HCT116 (cell line): ENCODE measurements at regions not wholly inside any gene's neighbourhood (a gene's known extent, or its start where the extent isn't known, plus 50 kb on each side); places are given as distances from the start of the nearest gene placed in this dataset.

Source experiments
- ATAC-seq: fragments of 200-7000 bp; cut with Tn5 transposase; 2 replicates; pipeline ENCODE4 v1.9.1; 2020; ENCODE audit warnings: mild to moderate bottlenecking, moderate library complexity
- BruUV-seq: library from RNA; stranded (reverse); fragments of 400-500 nt; replicated peaks from 2 replicates; lab custom pipeline; 2021; lab: Mats Ljungman, UMichigan
- CTCF ChIA-PET: fragments of 300-600 bp; sonication (Branson Sonifier 250); formaldehyde crosslinking; loops from one replicate; lab custom pipeline; 2021; ENCODE audit warnings: antibody characterized with exemption; lab: Charles Lee
- POLR2A ChIA-PET: fragments of 300-600, 350-600 bp; sonication (Branson Sonifier 250); formaldehyde crosslinking; loops from one replicate; lab custom pipeline; 2021; ENCODE audit warnings: antibody characterized with exemption; lab: Charles Lee
- RAD21 ChIA-PET, 2 experiments: fragments of 300-600 bp; sonication (Branson Sonifier 250); formaldehyde crosslinking; loops; one replicate each; lab custom pipeline; 2023; ENCODE audit warnings: low total read pairs in 2 of 2; ENCODE audit not compliant: uncharacterized antibody in 2 of 2, unreplicated experiment in 2 of 2, low non-redundant PET in 1 of 2; lab: Charles Lee
- DNase-seq: peaks from one replicate; pipeline ENCODE4 v3.0.0-alpha.2; 2010; ENCODE audit warnings: low read depth, low spot score
- H2AFZ ChIP-seq: fragments of 200-600 bp; shearing (Covaris generic), sonication (generic); 2 replicates; pipeline ENCODE4 v1.6.1; 2017; ENCODE audit warnings: low read depth, mixed run types, mixed read lengths, antibody characterized with exemption, low read length; ENCODE audit not compliant: poor library complexity, severe bottlenecking
- H3K27ac ChIP-seq: 2 replicates; pipeline ENCODE4 v1.5.1; 2012; ENCODE audit warnings: low read depth, low read length
- H3K27me3 ChIP-seq: fragments of 200-600 bp; sonication (generic); 2 replicates; pipeline ENCODE4 v1.6.1; 2016; ENCODE audit warnings: mixed run types, low read length, mixed read lengths; ENCODE audit not compliant: insufficient read depth
- H3K36me3 ChIP-seq, 2 experiments: fragments of 200-500 bp in 1 of 2; fragments of 200-600 bp in 1 of 2; sonication (Bioruptor generic) in 1 of 2; sonication (generic) in 1 of 2; 2 replicates each; pipeline versions ENCODE4 v1.5.1 to v1.6.1; 2014 to 2016; ENCODE audit warnings: low read length in 2 of 2, inconsistent platforms in 1 of 2, mixed read lengths in 1 of 2, mixed run types in 1 of 2; ENCODE audit not compliant: insufficient read depth in 2 of 2, control insufficient read depth in 1 of 2
- H3K4me1 ChIP-seq, 2 experiments: fragments of 200-600 bp in 1 of 2; sonication (generic) in 1 of 2; 2 replicates each; pipeline versions ENCODE4 v1.5.1 to v1.6.1; 2012 to 2017; ENCODE audit warnings: low read length in 2 of 2, inconsistent platforms in 1 of 2, mild to moderate bottlenecking in 1 of 2, mixed read lengths in 1 of 2, mixed run types in 1 of 2, moderate library complexity in 1 of 2; ENCODE audit not compliant: insufficient read depth in 2 of 2, control insufficient read depth in 1 of 2
- H3K4me2 ChIP-seq: fragments of 200-600 bp; sonication (generic); 2 replicates; pipeline ENCODE4 v1.6.1; 2017; ENCODE audit warnings: mixed run types, low read length, mixed read lengths
- H3K4me3 ChIP-seq, 2 experiments: fragments of 200-600 bp in 1 of 2; sonication (generic) in 1 of 2; replicated peaks in 1 of 2; 2 replicates each; pipeline ENCODE4 v1.5.1; 2011 to 2016; ENCODE audit warnings: low read length in 2 of 2, control low read depth in 1 of 2, low read depth in 1 of 2, mild to moderate bottlenecking in 1 of 2, mixed read lengths in 1 of 2, mixed run types in 1 of 2
- H3K79me2 ChIP-seq: fragments of 200-600 bp; sonication (generic); 2 replicates; pipeline ENCODE4 v1.6.1; 2017; ENCODE audit warnings: mild to moderate bottlenecking, mixed run types, low read length, moderate library complexity, mixed read lengths; ENCODE audit not compliant: insufficient read depth
- H3K9ac ChIP-seq: fragments of 200-600 bp; sonication (generic); 2 replicates; pipeline ENCODE4 v1.6.1; 2016; ENCODE audit warnings: low read length, mixed read lengths
- H3K9me2 ChIP-seq: fragments of 200-600 bp; sonication (generic), shearing (Covaris generic); 2 replicates; pipeline ENCODE4 v1.6.1; 2017; ENCODE audit warnings: mixed run types, mild to moderate bottlenecking, moderate library complexity; ENCODE audit not compliant: insufficient read depth
- H3K9me3 ChIP-seq, 2 experiments: fragments of 200-500 bp in 1 of 2; fragments of 200-600 bp in 1 of 2; sonication (Bioruptor generic) in 1 of 2; sonication (generic) in 1 of 2; 2 replicates each; pipeline ENCODE4 v1.6.1; 2014 to 2017; ENCODE audit warnings: low read length in 2 of 2, mixed read lengths in 2 of 2, inconsistent platforms in 1 of 2, low read depth in 1 of 2, mild to moderate bottlenecking in 1 of 2, mixed run types in 1 of 2, moderate library complexity in 1 of 2; ENCODE audit not compliant: control insufficient read depth in 1 of 2, insufficient read depth in 1 of 2
- H4K20me1 ChIP-seq: fragments of 200-600 bp; sonication (generic), shearing (Covaris generic); 2 replicates; pipeline ENCODE4 v1.6.1; 2017; ENCODE audit warnings: mixed run types, mild to moderate bottlenecking, moderate library complexity; ENCODE audit not compliant: insufficient read depth
- CBX3 ChIP-seq: IDR thresholded peaks from 2 replicates; pipeline ENCODE4 v1.6.1; 2012; ENCODE audit warnings: low read depth
- CEBPB ChIP-seq: IDR thresholded peaks from 2 replicates; pipeline ENCODE4 v1.6.1; 2012; ENCODE audit warnings: low read depth
- EGR1 ChIP-seq: IDR thresholded peaks from 2 replicates; pipeline ENCODE4 v1.6.1; 2012; ENCODE audit warnings: low read depth
- ELF1 ChIP-seq: IDR thresholded peaks from 2 replicates; pipeline ENCODE4 v1.6.1; 2012; ENCODE audit warnings: low read depth, borderline replicate concordance
- EZH2 ChIP-seq: fragments of 200-600 bp; sonication (generic); IDR thresholded peaks from 2 replicates; pipeline ENCODE4 v1.6.1; 2017; ENCODE audit warnings: antibody characterized with exemption, mixed run types
- EZH2phosphoT487 ChIP-seq: fragments of 200-600 bp; IDR thresholded peaks from 2 replicates; pipeline ENCODE4 v1.6.1; 2018; ENCODE audit warnings: antibody characterized with exemption, borderline replicate concordance
- FOSL1 ChIP-seq: IDR thresholded peaks from 2 replicates; pipeline ENCODE4 v1.6.1; 2012; ENCODE audit warnings: low read depth
- JUND ChIP-seq: IDR thresholded peaks from 2 replicates; pipeline ENCODE4 v1.6.1; 2012
- POLR2A ChIP-seq: IDR thresholded peaks from 2 replicates; pipeline ENCODE4 v1.7.0; 2011; ENCODE audit warnings: borderline replicate concordance; ENCODE audit not compliant: insufficient read depth, insufficient read length; ENCODE audit errors: extremely low read depth
- RAD21 ChIP-seq: IDR thresholded peaks from 2 replicates; pipeline ENCODE4 v1.6.1; 2012; ENCODE audit warnings: low read depth, mild to moderate bottlenecking
- SP1 ChIP-seq: IDR thresholded peaks from 2 replicates; pipeline ENCODE4 v1.6.1; 2012; ENCODE audit warnings: low read depth
- SRF ChIP-seq: IDR thresholded peaks from 2 replicates; pipeline ENCODE4 v1.6.1; 2012; ENCODE audit warnings: low read depth
- TCF7L2 ChIP-seq: IDR thresholded peaks from 2 replicates; pipeline ENCODE4 v1.7.0; 2011; ENCODE audit warnings: borderline replicate concordance, inconsistent platforms; ENCODE audit not compliant: insufficient read depth, insufficient read length; ENCODE audit errors: extremely low read depth
- YY1 ChIP-seq: IDR thresholded peaks from 2 replicates; pipeline ENCODE4 v1.6.1; 2011; ENCODE audit warnings: low read length, low read depth, moderate library complexity, mild to moderate bottlenecking; ENCODE audit not compliant: insufficient replicate concordance; ENCODE audit errors: extremely low read depth
- ZFX ChIP-seq: fragments of 450-650 bp; IDR thresholded peaks from 2 replicates; pipeline ENCODE4 v1.6.1; 2017
- ZNF274 ChIP-seq: fragments of 200-500 bp; sonication (Bioruptor generic); IDR thresholded peaks from 2 replicates; pipeline ENCODE4 v1.6.1; 2014; ENCODE audit warnings: mild to moderate bottlenecking, low read depth, low read length, inconsistent platforms
- intact Hi-C: fragments of 100-400 bp; cut with micrococcal nuclease; formaldehyde crosslinking; loops from 2 replicates; pipeline ENCODE4 v1.10.0; 2022
- TF ChIP-seq, protein P1 (sequence below), 3 experiments: fragments of 200-600 bp in 1 of 3; sonication (generic) in 1 of 3; IDR thresholded peaks in 2 of 3; conservative IDR thresholded peaks in 1 of 3; 2 replicates each; pipeline ENCODE4 v1.5.1; 2012 to 2017; ENCODE audit warnings: low read depth in 2 of 3, low read length in 2 of 3, antibody characterized with exemption in 1 of 3, borderline replicate concordance in 1 of 3, control low read depth in 1 of 3, mild to moderate bottlenecking in 1 of 3, mixed read lengths in 1 of 3, mixed run types in 1 of 3, moderate library complexity in 1 of 3; ENCODE audit not compliant: insufficient read depth in 1 of 3
- TF ChIP-seq, protein P2 (sequence below): IDR thresholded peaks from 2 replicates; pipeline ENCODE4 v1.6.1; 2012
- TF ChIP-seq, protein P3 (sequence below): IDR thresholded peaks from 2 replicates; pipeline ENCODE4 v1.6.1; 2012

DNA sequence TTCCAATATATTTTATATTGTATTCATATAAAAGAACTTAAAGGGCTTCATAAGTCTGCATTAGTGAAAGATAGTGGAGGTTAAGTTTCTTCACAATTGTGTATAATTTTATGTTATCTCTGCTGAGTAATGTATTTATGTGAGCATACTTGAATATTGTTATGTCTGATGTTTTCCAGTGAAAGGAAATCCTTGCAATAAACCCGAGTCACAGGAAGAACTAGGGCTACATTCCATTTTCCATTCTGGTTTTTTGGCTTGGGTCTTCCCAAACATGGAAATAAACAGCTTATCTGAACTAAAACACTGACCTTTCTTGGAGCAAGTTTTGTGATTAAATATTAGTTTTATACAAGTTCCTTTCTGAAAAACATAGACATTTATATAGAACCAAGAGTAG is 231.3 kb upstream of the GPRIN3 start:
- RAD21 ChIA-PET = no interaction called here

DNA sequence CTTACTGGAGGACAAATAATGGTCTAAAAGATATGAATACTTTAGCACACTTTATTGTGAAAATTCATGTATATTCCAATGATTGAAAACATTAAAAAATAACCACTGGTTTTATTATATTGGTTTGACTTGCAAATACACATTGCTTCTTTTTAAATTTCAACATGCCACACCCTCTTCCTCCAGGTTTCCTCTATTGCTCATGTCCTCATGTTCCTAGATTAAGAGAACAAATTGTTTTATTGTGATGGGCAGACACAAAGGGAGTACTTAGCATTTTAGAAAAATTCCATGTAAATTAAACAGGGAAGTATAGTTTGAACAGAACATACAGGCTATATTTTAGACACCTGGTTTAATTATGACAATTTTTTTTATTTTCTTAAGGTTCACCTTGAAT is 230.6 kb upstream of the GPRIN3 start:
- Histone ChIP-seq H3K36me3 (no peaks in the 10 kb centered on the region), H2AFZ (no peak overlapping the region), H3K4me1 (no peaks in the 10 kb centered on the region), H3K4me3 (no peak overlapping the region), H3K9me3 (no peaks in the 10 kb centered on the region), H3K4me2 (no peak overlapping the region), H3K27ac (no peak overlapping the region), H3K27me3 (no peaks in the 10 kb centered on the region), H4K20me1 (no peaks in the 10 kb centered on the region), H3K9ac (no peak overlapping the region), H3K9me2 (no peaks in the 10 kb centered on the region), H3K79me2 (no peaks in the 10 kb centered on the region)
- RAD21 ChIA-PET = no interaction called here
- BruUV-seq = no TSS peak
- POLR2A ChIA-PET = no interaction called here
- ATAC-seq = no peak
- DNase-seq = no peak
- CTCF ChIA-PET = interaction anchor here (1.4 kb wide), 1 partner anchor 20 kb away, joined by 3 read pairs; no protein-coding TSS in a partner anchor
- intact Hi-C loops = no loop called here
- no peak for TF ChIP-seq ZFX
- no peak for TF ChIP-seq SRF
- TF ChIP-seq EGR1 = no peak
- no peak for TF ChIP-seq EZH2phosphoT487
- TF ChIP-seq CBX3 = no peak
- TF ChIP-seq RAD21 = no peak
- TF ChIP-seq, protein P1, sequence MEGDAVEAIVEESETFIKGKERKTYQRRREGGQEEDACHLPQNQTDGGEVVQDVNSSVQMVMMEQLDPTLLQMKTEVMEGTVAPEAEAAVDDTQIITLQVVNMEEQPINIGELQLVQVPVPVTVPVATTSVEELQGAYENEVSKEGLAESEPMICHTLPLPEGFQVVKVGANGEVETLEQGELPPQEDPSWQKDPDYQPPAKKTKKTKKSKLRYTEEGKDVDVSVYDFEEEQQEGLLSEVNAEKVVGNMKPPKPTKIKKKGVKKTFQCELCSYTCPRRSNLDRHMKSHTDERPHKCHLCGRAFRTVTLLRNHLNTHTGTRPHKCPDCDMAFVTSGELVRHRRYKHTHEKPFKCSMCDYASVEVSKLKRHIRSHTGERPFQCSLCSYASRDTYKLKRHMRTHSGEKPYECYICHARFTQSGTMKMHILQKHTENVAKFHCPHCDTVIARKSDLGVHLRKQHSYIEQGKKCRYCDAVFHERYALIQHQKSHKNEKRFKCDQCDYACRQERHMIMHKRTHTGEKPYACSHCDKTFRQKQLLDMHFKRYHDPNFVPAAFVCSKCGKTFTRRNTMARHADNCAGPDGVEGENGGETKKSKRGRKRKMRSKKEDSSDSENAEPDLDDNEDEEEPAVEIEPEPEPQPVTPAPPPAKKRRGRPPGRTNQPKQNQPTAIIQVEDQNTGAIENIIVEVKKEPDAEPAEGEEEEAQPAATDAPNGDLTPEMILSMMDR (IDR thresholded peaks at IDR 0.05 in 2 of 3, conservative IDR thresholded peaks at IDR 0.05 in 1 of 3; ENCODE audit: borderline replicate concordance in 1 of 3, insufficient read depth in 1 of 3, low read depth in 2 of 3, low read length in 2 of 3) = no peak
- TF ChIP-seq JUND = no peak
- TF ChIP-seq ELF1 = no peak
- no peak for TF ChIP-seq SP1
- no peak for TF ChIP-seq YY1
- TF ChIP-seq FOSL1 = no peak
- TF ChIP-seq, protein P2, sequence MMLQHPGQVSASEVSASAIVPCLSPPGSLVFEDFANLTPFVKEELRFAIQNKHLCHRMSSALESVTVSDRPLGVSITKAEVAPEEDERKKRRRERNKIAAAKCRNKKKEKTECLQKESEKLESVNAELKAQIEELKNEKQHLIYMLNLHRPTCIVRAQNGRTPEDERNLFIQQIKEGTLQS = no peak

More for the DNA sequence above, 231.3 kb upstream of the GPRIN3 start:
- H3K27ac ChIP-seq = no peak overlapping the region
- ChIA-PET POLR2A (no interaction called here), CTCF (no interaction called here)
- no peaks in the 10 kb centered on the region for H3K9me2 ChIP-seq
- TF ChIP-seq, protein P3, sequence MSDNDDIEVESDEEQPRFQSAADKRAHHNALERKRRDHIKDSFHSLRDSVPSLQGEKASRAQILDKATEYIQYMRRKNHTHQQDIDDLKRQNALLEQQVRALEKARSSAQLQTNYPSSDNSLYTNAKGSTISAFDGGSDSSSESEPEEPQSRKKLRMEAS = no peak
- no peak for TF ChIP-seq EZH2phosphoT487
- no peak for TF ChIP-seq JUND
- TF ChIP-seq CEBPB = no peak
- no peak for TF ChIP-seq EGR1
- TF ChIP-seq SP1 = no peak
- no peak for TF ChIP-seq ELF1
- TF ChIP-seq SRF = no peak
- TF ChIP-seq, protein P2 = no peak
- no peak for TF ChIP-seq FOSL1
- no peak for TF ChIP-seq TCF7L2
- no peak for TF ChIP-seq POLR2A
- TF ChIP-seq ZNF274 = no peak
- TF ChIP-seq EZH2 = no peak
- H3K27me3 ChIP-seq = no peaks in the 10 kb centered on the region
- no peak overlapping the region for H2AFZ ChIP-seq
- H3K9me3 ChIP-seq = no peaks in the 10 kb centered on the region
- H4K20me1 ChIP-seq = no peaks in the 10 kb centered on the region
- no peak for DNase-seq
- H3K9ac ChIP-seq = no peak overlapping the region
- H3K79me2 ChIP-seq = no peaks in the 10 kb centered on the region
- no peak for ATAC-seq
- no peaks in the 10 kb centered on the region for H3K4me1 ChIP-seq
- no peak overlapping the region for H3K4me2 ChIP-seq
- BruUV-seq = no TSS peak
- intact Hi-C loops = no loop called here
- no peaks in the 10 kb centered on the region for H3K36me3 ChIP-seq
- H3K4me3 ChIP-seq = no peak overlapping the region
